ENCODE measurements at regions not wholly inside any gene's neighbourhood (a gene's known extent, or its start where the extent isn't known, plus 50 kb on each side); places are given as distances from the start of the nearest gene placed in this dataset.
A peak's percentile ranks its signal among the peaks of the same experiment; 100 is the strongest.
"Not testable (repeated sequence)": the region's sequence is repeated elsewhere in the genome, so short reads cannot be mapped to it uniquely, and the experiment has no call there.

GRCh38 chr14:30445011-30445793 lies 113.8 kb upstream of the G2E3 start:
- Histone ChIP-seq H3K9me3 (ENCODE audit: control insufficient read depth, insufficient read depth, low read length) (no peaks in the 10 kb centered on the region), H3K9ac (ENCODE audit: low read depth, low read length) (no peak overlapping the region), H3K4me1 (ENCODE audit: insufficient read depth, low read length) (no peaks in the 10 kb centered on the region), H3K36me3 (ENCODE audit: insufficient read depth, low read length) (no peaks in the 10 kb centered on the region)

- H3K9ac ChIP-seq (ENCODE audit: low read depth, low read length), result no peak overlapping the region
- no peaks in the 10 kb centered on the region for H3K36me3 ChIP-seq (ENCODE audit: insufficient read depth, low read length)
- H3K9me3 ChIP-seq (ENCODE audit: control insufficient read depth, insufficient read depth, low read length), result no peaks in the 10 kb centered on the region
- H3K4me1 ChIP-seq (ENCODE audit: insufficient read depth, low read length), result no peaks in the 10 kb centered on the region
Measured at GRCh38 chr14:30445852-30446251, 113.1 kb upstream of the G2E3 start.

GRCh38 chr14:30450631-30451545 lies 108.1 kb upstream of the G2E3 start:
- Histone ChIP-seq H3K9me3 (ENCODE audit: control insufficient read depth, insufficient read depth, low read length) (no peaks in the 10 kb centered on the region), H3K4me1 (ENCODE audit: insufficient read depth, low read length) (no peaks in the 10 kb centered on the region), H3K9ac (ENCODE audit: low read depth, low read length) (no peak overlapping the region)

GRCh38 chr14:30456296-30456695 lies 102.7 kb upstream of the G2E3 start:
- Histone ChIP-seq H3K36me3 (ENCODE audit: insufficient read depth, low read length) (no peaks in the 10 kb centered on the region), H3K4me1 (ENCODE audit: insufficient read depth, low read length) (no peaks in the 10 kb centered on the region), H3K9me3 (ENCODE audit: control insufficient read depth, insufficient read depth, low read length) (no peaks in the 10 kb centered on the region), H3K9ac (ENCODE audit: low read depth, low read length) (no peak overlapping the region)

More at GRCh38 chr14:30450631-30451545, 108.1 kb upstream of the G2E3 start:
- no peaks in the 10 kb centered on the region for H3K36me3 ChIP-seq (ENCODE audit: insufficient read depth, low read length)

- Histone ChIP-seq H3K9me3 (ENCODE audit: control insufficient read depth, insufficient read depth, low read length) (no peaks in the 10 kb centered on the region), H3K4me1 (ENCODE audit: insufficient read depth, low read length) (no peaks in the 10 kb centered on the region), H3K9ac (ENCODE audit: low read depth, low read length) (no peak overlapping the region), H3K36me3 (ENCODE audit: insufficient read depth, low read length) (no peaks in the 10 kb centered on the region)
Measured at GRCh38 chr14:30462358-30462757, 96.6 kb upstream of the G2E3 start.

GRCh38 chr14:30464481-30464880 lies 94.5 kb upstream of the G2E3 start:
- no peak overlapping the region for H3K9ac ChIP-seq (ENCODE audit: low read depth, low read length)
- H3K9me3 ChIP-seq (ENCODE audit: control insufficient read depth, insufficient read depth, low read length), result no peaks in the 10 kb centered on the region

GRCh38 chr14:30468354-30468753 lies 90.6 kb upstream of the G2E3 start:
- no peaks in the 10 kb centered on the region for H3K4me1 ChIP-seq (ENCODE audit: insufficient read depth, low read length)
- H3K9me3 ChIP-seq (ENCODE audit: control insufficient read depth, insufficient read depth, low read length), result no peaks in the 10 kb centered on the region

More at GRCh38 chr14:30464481-30464880, 94.5 kb upstream of the G2E3 start:
- Histone ChIP-seq H3K36me3 (ENCODE audit: insufficient read depth, low read length) (no peaks in the 10 kb centered on the region), H3K4me1 (ENCODE audit: insufficient read depth, low read length) (no peaks in the 10 kb centered on the region)

GRCh38 chr14:30471980-30472379 lies 87.0 kb upstream of the G2E3 start:
- Histone ChIP-seq H3K4me1 (ENCODE audit: insufficient read depth, low read length) (no peaks in the 10 kb centered on the region), H3K36me3 (ENCODE audit: insufficient read depth, low read length) (no peaks in the 10 kb centered on the region), H3K9me3 (ENCODE audit: control insufficient read depth, insufficient read depth, low read length) (no peaks in the 10 kb centered on the region), H3K9ac (ENCODE audit: low read depth, low read length) (no peak overlapping the region)

More at GRCh38 chr14:30468354-30468753, 90.6 kb upstream of the G2E3 start:
- Histone ChIP-seq H3K36me3 (ENCODE audit: insufficient read depth, low read length) (no peaks in the 10 kb centered on the region), H3K9ac (ENCODE audit: low read depth, low read length) (no peak overlapping the region)

GRCh38 chr14:30473846-30474696 lies 84.9 kb upstream of the G2E3 start:
- H3K4me1 ChIP-seq (ENCODE audit: insufficient read depth, low read length); H3K9me3 ChIP-seq (ENCODE audit: control insufficient read depth, insufficient read depth, low read length); H3K36me3 ChIP-seq (ENCODE audit: insufficient read depth, low read length): not testable (repeated sequence)
- H3K9ac ChIP-seq (ENCODE audit: low read depth, low read length), result peak overlapping the region; percentile 33; the same call in 1 of the 2 replicates

GRCh38 chr14:30482276-30482675 lies 76.7 kb upstream of the G2E3 start:
- H3K9ac ChIP-seq (ENCODE audit: low read depth, low read length), result no peak overlapping the region
- no peaks in the 10 kb centered on the region for H3K36me3 ChIP-seq (ENCODE audit: insufficient read depth, low read length)
- H3K4me1 ChIP-seq (ENCODE audit: insufficient read depth, low read length), result peaks cover 13% of the 10 kb centered on the region; the same call in 1 of the 2 replicates
- H3K9me3 ChIP-seq (ENCODE audit: control insufficient read depth, insufficient read depth, low read length), result no peaks in the 10 kb centered on the region

- no peak overlapping the region for H3K9ac ChIP-seq (ENCODE audit: low read depth, low read length)
- peaks cover 13% of the 10 kb centered on the region; the same call in 1 of the 2 replicates for H3K4me1 ChIP-seq (ENCODE audit: insufficient read depth, low read length)
- no peaks in the 10 kb centered on the region for H3K9me3 ChIP-seq (ENCODE audit: control insufficient read depth, insufficient read depth, low read length)
- no peaks in the 10 kb centered on the region for H3K36me3 ChIP-seq (ENCODE audit: insufficient read depth, low read length)
Measured at GRCh38 chr14:30484201-30484600, 74.8 kb upstream of the G2E3 start.

- Histone ChIP-seq H3K9ac (ENCODE audit: low read depth, low read length) (no peak overlapping the region), H3K36me3 (ENCODE audit: insufficient read depth, low read length) (no peaks in the 10 kb centered on the region), H3K9me3 (ENCODE audit: control insufficient read depth, insufficient read depth, low read length) (no peaks in the 10 kb centered on the region), H3K4me1 (ENCODE audit: insufficient read depth, low read length) (peaks cover 13% of the 10 kb centered on the region; the same call in 1 of the 2 replicates)
Measured at GRCh38 chr14:30484976-30485375, 74.0 kb upstream of the G2E3 start.

GRCh38 chr14:30496852-30497251 lies 62.1 kb upstream of the G2E3 start:
- Histone ChIP-seq H3K9ac (ENCODE audit: low read depth, low read length) (no peak overlapping the region), H3K36me3 (ENCODE audit: insufficient read depth, low read length) (no peaks in the 10 kb centered on the region), H3K9me3 (ENCODE audit: control insufficient read depth, insufficient read depth, low read length) (no peaks in the 10 kb centered on the region), H3K4me1 (ENCODE audit: insufficient read depth, low read length) (no peaks in the 10 kb centered on the region)

- H3K4me1 ChIP-seq (ENCODE audit: insufficient read depth, low read length), result no peaks in the 10 kb centered on the region
- H3K36me3 ChIP-seq (ENCODE audit: insufficient read depth, low read length), result no peaks in the 10 kb centered on the region
- no peaks in the 10 kb centered on the region for H3K9me3 ChIP-seq (ENCODE audit: control insufficient read depth, insufficient read depth, low read length)
- H3K9ac ChIP-seq (ENCODE audit: low read depth, low read length), result no peak overlapping the region
Measured at GRCh38 chr14:30499358-30499757, 59.6 kb upstream of the G2E3 start.
